ENCODE measurements at regions not wholly inside any gene's neighbourhood (a gene's known extent, or its start where the extent isn't known, plus 50 kb on each side); places are given as distances from the start of the nearest gene placed in this dataset.

DNA sequence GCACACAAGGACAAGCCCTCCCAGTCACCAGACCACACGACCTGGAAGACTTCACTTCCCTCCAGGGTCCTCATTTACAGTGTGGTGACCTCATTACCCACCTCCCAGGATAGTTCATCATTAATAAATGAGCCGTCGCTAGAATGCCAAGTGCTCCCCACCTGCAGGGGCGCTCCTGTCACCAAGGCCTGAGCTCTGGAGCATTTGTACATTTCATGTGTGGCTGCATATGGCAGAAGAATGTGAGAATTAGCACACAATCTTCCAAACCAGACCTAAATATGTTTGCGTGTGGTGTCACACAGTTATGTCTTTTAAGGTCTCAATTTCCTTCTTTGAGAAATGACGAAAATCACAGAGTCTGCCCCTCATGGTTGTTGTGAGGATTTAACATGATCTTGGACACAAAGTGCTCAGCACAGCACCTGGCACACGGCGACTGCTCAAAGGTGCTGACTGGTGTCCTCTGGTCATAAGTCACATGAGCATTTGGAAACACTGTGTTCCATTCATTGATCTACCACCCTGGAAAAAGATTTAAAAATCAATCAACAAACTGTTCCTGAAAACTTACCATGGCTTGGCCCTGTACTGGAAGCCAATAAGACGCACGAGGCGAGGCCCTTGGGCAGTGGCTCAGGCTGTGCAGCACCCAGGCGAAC lies 150.6 kb upstream of the SPACA7 start:
- DNase-seq: no peak

DNA sequence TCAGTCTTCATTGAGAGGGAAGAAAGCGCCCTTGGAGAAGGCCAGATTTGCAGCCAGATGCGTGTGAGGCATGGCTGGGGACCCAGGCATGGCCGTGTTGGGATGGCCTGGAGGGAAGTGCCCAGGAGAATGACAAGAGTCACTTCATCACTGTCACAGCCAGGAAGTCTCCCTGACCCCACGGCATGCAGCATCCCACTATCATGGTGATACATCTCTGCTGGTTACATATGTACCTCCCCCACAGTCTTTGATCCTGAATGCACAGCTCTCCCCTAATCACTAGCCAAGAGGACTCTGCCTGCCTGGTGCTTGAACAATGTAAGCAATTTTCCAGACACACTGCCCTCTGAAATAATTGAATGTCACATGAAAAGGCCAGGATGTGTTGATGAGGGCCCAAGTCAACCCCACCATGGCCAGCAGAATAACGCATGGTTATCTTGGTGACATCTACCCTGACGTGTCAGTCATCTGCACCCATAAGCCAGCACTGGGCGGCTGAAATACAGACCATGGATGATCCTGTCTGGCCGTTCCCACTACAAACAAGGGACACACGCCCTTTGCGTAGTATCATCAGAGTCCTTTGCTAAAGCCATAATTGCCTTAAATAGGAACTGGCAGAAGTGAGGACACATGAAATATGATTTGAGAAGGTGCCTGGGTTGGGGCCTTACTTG lies 149.7 kb upstream of the SPACA7 start:
- no peak for DNase-seq

DNA sequence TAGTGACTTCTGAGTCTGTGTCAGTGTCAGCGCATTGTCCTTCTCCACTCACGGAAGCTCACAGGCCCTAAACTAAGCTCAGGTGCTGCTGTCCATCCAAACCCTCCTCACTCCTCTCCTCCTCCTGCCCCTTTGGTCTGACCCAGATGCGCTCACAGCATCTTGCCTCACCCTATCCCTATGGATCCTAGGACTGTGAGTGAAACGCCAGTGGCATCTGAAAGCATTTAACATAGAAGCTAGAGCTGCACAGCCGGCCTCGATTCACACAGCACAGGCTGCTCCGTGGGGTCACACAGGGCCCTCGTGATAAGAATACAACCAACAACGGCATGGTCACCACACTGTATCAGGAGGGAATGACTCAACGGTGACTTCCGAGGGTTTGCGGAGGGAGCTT lies 149.1 kb upstream of the SPACA7 start:
- DNase-seq: no peak

DNA sequence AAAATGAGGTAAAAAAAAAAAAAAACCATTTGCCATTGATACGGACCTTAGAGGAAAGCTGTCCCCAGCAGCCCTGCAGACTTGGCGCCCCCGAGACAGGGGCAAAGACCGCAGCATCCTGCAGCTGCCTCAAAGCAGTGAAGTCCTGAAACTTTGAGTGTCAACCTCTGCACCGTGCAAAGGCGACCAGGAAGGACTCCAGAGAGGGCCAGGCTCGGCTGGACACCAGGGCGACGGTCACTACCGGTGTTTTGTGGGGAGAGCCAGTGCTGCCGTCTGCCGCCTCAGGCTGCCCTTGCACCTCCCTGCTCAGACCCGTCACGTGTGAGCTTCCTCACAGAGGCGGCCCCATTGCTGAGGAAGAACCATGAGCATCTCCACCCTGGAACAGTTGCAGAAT lies 146.7 kb upstream of the SPACA7 start:
- DNase-seq: no peak

DNA sequence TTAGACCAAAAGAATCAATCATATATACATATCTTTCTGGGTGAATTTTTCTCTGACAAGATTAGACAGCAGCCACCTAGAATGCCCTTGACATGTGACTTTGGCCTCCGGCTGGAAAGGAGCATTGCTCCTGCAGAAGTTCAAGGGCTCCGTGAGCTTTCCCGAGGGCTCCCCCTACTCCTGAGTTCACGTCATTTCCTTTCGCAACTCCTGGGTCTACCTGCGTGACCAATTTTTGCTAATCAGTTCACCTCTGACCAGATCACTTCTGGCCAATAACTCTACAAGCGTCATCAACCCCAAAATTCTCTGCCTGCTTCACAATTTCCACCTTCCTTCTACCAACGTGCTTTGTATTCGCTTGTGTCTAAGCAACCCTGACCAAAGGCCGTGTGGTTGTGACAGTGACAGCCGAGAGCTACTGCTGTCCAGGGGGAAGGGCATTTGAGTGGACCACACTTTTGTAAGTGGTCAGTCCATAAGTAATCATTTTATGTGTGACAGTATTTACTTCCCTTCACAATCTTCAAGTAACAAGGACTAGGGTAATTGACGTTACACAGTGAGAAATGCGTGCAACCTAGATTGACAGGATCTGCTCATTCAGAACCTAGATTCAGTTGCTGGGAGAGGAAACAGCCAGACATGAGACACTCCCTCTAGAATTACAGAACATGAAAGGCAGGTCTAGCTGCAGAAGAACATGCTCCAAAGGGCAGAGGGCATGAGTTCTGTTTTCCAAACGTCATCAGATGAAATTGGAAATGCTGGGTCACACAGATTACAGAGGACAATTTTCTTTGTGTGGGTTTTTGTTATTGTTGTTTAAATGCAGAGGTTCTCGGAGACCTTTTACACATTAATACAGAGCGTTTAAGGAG lies 145.9 kb upstream of the SPACA7 start:
- DNase-seq: no peak

DNA sequence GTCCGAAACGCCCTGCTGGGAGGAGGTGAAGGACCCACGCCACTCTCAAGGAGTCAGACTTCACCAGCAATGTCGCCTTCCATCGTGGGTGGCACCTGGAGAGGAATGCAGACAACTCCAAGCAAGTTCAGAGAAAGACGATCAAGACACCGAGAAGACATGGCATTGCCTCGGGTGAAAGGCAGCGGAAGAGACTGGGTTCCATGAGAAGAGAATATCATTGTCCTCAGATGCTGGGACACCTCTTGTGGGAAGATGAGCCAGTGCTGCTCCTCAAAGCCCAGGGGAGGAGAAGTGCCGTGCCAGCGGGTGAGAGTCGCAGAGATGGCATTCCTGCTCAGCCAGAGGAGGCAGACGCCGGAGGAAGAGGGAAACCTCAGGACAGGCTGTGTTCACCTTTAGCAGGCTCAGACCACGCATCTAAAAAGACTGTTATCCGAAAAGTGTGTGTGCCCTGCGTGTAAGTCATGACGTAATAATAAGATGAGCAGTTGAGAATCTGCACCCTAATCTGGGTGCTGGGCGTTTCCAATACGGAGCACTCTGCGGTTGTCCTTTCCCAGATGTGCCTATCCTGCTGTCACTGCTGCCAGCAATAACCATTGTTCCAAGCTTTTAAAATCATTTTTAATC lies 144.6 kb upstream of the SPACA7 start:
- no peak for DNase-seq

DNA sequence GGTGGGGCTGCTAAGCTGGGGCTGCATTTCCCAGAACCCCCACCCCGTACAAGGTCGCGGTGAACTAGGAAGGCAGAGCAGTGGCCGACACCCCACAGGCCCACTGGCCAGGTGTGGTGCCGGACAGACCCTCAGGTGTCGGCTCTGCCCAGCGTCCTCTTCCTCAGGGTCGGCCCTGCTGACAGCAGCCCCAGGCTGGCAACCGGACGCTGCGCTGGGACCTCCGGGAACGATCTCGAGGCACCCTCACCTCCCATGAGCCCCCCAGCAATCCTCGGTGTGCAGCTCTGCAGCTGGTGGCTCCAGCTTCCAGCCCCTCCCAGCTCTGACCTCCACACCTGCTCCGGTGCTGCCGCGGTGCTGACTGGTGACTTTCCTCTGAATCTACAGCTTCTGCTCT lies 142.9 kb upstream of the SPACA7 start:
- no peak for DNase-seq

DNA sequence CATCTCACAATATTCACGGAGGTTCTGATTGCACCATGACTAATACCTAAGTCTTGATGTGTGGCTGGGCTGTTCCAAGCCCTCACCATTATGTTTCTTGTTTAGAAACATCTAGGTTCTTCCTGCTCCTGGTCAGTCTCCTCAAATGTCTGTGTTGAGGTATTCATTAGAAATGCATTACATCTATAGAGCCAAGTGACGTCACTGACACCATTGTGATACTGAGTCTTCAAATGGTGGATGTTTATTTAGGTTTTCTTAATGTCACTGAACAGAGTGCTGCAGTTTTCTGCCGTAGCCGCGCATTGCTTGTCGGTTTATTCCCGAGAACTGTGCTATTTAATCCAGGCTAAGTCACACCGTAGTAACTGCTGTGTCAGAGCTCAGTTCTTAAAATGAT lies 142.4 kb upstream of the SPACA7 start:
- DNase-seq: no peak

DNA sequence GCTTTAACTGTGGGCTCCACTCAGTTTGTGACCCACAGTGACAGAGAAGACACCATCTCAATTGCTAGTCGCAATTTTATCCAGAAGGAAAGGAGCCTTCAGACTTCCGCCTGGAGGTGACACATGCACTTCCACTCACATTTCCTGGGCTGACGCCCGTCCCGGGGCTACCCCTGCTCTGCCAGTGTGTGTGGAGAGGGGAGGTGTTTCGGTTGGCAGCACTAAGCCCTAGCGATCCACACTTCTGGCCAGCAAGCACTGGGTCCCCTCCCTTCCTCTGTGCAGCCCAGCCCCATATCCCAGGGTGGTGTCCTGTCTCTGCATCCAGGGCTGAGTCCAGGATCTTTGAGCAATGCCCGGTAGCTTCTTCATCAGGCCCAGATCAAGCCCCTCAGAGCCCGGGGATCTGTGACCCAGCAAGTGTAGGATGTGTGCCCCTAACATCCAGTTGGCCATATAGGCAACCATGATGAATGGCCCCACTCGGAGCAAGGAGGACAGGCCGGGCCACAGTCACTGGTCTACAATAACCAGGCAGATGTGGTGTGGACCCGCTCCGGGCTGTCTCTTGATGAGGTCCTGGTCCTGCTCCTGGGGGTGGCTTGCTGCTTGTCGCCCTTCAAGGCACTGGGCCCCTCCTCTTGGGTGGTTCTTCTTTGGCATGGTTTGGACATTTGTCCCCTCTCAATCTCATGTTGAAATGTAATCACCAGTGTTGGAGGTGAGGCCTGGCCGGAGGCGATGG lies 141.9 kb upstream of the SPACA7 start:
- DNase-seq: no peak

DNA sequence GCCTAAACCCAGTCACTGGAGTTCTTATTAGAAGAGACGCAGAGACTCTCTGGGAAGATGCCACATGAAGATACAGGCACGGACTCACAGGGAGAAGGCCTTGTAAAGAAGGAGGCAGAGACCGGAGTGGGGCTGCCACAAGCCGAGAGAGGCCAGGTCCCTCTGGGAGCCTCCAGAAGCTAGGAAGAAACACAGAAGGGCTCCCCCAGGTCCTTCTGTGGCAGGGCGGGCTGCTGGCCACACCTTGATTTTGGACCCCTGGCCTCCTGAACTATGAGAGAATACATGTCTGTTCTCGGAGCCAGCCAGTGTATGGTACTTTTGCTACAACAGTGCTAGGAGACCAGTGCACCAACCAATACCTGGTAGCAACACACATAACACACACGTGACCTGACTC lies 140.1 kb upstream of the SPACA7 start:
- no peak for DNase-seq

DNA sequence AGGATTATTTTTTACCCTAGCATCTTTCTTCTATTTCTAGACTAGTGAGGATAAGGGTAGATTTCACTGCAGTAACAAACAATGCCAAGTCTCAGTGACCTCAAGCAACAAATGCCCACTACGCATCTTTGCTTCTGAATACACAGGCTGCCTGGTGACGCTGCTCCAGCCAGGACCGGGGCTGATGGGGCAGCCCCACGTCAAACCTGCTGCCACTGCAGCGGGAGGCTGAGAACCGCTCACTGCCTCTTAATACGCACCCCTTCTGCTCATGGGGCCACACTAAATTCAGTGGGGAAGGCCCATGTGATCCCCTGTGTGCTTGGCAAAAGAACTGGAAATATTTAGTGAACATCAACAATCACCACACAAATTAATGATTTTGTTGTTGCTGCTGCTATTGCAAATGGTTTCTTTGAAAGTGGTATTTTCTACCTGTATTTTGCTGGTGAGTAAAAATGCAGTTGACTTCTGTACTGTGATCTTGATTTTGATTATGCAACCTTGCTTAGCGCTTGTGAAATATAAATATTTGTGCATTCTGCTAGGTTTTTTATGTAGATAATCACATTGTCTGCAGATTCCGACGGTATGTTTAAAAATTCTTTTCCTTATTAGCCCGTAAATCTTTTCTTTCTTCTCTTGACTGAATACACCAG lies 139.5 kb upstream of the SPACA7 start:
- DNase-seq: no peak

DNA sequence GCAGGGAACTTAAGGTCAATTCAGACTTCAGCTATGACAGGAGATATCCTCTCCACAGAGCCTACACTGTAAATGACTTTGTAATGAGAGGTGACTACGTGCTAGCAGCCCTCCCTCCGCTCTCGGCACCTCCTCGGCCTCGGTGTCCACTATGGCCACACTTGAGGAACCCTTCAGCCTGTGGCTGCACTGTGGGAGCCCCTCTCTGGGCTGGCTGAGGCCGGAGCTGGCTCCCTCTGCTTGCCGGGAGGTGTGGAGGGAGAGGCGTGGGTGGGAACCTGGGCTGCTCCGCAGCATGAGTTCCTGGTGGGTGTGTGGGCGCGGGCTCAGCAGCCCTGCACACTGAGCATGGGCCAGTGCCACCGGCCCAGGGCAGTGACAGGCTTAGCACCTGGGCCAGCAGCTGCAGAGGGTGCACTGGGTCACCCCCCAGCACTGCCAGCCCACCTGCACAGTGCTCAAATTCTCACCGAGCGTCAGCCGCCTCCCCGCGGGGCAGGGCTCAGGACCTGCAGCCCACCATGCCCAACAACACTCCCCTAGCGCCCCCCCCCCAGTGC lies 137.6 kb upstream of the SPACA7 start:
- no peak for DNase-seq

DNA sequence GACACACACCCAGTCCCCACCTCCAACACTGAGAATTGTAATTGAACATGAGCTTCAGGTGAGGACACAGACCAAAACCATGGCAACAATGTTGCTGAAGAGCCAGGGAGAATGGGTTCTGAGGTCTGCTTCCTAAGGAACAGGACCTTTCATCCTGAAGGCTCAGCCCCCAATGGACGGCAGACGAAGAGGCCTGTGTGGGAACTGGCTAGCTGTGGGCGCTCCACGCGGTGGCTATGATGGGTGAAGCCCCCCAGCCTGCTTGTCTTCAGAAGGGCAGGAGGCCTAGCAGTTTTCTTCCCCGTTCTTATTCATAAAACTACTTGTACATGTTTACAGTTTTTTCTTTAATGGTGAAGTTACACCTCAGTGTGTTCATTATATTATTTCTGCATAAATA lies 136.1 kb upstream of the SPACA7 start:
- no peak for DNase-seq

DNA sequence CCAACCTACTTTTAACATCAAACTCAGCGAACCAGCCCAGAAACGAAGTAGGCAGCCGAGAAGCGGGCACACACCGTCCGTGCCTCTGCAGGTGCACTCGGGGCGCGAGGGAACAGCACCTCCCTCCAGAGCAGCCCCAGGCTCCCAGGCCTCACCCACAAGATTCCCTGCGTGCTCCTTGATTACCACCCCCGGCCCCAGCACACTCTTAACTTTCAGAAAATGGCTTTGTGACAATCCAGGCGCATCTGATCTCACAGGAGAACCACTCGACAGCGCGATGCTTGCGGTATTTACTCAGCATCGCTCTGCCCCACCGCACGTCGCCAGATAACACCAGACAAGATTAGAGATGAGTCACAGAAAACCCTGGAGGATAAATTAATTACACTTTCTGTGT lies 134.9 kb upstream of the SPACA7 start:
- DNase-seq: peak; percentile 28

DNA sequence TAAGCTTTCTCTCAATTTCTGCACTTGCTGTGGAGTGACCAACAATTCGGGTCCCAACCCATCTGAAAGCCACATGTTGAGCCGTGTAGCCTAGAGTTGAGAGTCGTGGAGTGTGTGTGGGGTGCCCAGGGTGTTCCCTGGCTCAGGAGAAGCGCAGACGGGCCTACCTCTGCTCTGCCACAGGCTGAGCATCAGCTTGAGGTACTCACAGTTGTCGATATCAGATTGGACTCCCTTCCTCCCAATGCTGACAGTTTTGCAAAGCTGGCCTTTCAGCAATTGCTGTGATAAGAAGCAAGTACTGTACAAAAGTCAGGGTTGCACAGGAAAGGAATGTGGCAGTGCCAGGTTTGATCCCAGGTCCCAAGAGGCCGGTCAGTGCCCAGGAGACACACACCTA lies 133.4 kb upstream of the SPACA7 start:
- DNase-seq: no peak

DNA sequence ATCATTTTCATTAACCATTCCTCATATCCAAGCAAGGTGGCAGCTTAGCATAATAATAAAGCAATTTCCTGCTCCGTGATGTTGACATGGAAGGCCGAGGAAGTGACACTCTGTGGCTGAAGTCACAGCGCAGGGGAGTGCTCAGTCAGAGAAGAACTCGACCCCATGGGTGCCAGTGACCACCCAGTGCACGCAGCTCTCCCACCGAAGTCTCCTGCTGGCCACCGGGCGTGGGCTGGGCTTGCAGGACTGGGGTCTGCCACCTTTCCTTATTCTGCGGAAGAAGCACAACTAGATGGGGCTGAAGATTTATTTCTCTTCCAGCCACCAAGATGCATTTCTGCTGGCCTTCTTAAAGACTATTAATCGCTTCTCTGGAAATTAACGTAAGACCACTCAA lies 132.1 kb upstream of the SPACA7 start:
- no peak for DNase-seq

DNA sequence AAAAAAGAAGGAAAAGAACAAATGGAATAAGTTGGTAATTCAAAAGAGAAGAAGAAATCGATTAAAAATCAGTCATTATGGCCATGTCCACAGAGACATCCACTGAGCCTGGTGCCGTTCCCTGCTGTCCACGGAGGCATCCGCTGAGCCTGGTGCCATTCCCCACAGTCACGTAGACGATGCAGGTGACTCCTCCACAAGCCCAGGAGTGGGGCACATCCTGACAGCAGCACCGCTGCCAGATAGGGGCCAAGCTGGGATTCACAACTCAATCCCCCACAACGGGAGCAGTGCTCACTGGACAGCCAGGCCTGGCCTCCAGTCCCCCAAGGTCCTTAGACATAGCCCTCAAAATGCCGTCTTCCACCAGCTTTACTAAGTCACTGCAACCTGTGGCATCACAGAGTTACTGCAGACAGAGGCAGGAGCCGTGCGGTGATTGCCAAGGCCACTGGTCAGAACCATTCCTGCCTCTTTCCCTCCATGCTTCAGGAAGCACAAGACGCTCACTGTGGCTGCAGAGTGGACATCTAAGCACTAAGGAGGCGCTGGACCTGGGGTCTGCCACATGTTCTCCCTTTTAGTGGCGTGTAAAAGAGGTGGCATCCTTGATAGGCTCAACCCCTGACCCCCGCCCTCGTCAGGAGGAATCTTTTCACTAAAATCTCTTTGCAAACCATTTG lies 131.5 kb upstream of the SPACA7 start:
- no peak for DNase-seq

DNA sequence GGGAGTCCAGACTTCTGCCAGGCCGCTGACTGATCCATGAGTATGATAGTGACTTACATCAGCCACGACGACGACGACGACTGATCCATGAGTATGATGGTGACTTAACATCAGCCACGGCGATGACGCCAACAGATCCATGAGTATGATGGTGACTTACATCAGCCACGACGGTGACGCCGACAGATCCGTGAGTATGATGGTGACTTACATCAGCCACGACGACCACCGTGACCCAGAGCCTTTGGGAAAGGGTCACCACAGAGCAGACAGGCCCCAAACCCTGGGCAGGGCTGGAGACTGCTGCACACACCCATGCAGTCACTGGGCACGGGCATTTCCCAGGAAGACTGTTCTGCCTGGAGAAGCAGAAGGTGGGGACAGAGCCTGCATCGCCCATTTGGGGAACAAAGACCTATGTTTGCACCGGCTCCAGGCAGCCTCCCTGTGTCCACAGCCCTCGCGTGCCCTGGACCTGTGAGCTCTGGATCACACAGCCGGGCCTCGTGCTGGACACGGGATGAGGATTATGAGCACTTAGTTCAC lies 130.9 kb upstream of the SPACA7 start:
- no peak for DNase-seq

DNA sequence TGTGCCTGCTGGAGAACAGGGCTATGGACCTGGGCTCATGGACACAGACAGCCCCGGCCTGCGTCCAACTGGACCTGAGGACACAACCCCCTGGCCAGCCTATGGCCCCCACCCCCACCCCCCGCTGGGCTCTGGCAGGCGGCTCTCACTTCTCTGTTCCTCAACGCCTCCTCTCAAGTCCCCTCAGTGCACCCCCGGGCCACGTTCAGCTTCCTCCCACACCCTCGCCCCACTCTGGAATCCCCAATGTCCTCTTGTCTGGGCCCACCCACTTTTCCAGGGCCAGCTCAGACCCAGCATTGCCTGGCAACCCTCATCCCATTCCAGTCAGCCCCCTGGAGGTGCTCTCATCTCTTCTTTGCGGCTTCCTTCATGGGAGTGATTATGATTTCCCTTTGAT lies 130.2 kb upstream of the SPACA7 start:
- no peak for DNase-seq

DNA sequence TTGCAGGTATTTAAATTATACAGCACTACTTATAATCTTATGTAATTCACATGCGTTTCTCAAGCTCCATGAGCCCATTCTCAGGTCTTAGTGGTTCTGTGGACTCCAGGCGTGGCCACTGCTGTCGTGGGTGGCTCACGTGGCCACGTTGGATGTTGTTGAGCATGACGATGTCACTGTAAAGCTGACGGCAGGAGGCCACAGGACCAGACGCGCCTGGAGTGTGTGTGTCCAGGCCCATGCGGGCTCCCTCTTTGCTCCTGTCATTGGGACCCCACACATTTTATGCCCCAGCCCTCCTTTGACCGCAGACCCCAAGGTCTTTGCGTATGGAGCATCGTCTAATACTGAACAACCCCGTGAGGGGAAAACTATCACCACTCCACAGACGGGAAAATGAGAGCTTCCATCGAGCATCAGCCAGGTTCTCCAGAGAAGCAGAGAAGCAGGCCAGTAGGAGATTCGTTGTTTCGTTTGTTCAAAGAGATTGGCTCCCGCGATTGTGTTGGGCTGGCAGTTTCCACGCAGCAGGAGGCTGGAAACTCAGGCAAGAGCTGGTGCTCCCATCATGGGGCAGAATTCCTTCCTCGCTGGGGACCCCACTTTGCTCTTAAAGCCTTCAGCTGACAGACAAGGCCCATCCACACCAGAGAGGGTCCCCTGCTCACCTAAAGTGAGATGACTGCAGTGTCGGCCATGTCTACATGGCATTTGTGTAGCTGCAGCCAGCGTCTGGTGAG lies 129.3 kb upstream of the SPACA7 start:
- DNase-seq: no peak
